ENCODE measurements at regions not wholly inside any gene's neighbourhood (a gene's known extent, or its start where the extent isn't known, plus 50 kb on each side); places are given as distances from the start of the nearest gene placed in this dataset.

DNA sequence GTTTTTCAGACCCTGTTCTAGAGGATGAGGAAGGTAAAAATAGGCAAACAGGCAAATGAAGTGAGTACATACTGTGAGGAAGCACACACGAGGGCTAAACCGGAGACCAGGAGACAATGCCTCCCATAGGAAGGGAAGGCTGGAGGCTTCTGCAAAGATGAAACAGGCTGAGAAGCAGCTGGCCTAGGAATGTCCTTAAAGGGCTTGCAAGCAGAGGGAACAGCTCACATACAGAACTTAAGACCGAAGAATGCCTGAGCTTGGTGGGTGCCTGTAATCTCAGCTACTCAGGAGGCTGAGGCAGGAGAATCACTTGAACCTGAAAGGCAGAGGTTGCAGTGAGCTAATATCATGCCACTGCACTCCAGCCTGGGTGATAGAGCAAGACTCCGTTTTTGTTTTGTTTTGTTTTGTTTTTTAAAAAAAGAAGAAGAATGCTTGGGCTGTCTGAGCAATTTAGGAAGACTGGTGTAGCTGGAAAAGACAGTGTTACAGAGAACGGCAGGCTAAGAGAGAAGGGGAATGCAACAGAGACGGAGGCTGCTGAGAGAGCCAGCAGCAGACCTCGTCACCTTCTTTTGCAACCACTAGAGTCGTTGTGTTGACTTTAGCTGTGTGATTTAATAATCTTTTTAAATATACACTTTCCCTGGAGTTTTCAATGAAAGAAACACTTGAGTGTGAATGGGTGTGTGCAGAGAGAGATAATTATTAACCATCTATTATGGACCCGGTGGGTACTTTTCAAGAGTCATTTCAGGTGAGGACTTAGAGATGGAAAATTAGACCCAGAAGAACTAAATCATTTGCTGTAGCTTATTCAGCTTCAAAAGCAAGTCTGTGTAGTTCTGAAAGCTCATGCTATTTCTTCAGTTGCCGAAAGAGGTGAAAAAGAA is 232.8 kb downstream of the GALR1 start:
- TF ChIP-seq, protein P1, sequence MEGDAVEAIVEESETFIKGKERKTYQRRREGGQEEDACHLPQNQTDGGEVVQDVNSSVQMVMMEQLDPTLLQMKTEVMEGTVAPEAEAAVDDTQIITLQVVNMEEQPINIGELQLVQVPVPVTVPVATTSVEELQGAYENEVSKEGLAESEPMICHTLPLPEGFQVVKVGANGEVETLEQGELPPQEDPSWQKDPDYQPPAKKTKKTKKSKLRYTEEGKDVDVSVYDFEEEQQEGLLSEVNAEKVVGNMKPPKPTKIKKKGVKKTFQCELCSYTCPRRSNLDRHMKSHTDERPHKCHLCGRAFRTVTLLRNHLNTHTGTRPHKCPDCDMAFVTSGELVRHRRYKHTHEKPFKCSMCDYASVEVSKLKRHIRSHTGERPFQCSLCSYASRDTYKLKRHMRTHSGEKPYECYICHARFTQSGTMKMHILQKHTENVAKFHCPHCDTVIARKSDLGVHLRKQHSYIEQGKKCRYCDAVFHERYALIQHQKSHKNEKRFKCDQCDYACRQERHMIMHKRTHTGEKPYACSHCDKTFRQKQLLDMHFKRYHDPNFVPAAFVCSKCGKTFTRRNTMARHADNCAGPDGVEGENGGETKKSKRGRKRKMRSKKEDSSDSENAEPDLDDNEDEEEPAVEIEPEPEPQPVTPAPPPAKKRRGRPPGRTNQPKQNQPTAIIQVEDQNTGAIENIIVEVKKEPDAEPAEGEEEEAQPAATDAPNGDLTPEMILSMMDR (IDR thresholded peaks at IDR 0.05), result no peak
- DNase-seq (ENCODE audit: low spot score), result no peak
- no peak for ATAC-seq (ENCODE audit: low FRiP score)

DNA sequence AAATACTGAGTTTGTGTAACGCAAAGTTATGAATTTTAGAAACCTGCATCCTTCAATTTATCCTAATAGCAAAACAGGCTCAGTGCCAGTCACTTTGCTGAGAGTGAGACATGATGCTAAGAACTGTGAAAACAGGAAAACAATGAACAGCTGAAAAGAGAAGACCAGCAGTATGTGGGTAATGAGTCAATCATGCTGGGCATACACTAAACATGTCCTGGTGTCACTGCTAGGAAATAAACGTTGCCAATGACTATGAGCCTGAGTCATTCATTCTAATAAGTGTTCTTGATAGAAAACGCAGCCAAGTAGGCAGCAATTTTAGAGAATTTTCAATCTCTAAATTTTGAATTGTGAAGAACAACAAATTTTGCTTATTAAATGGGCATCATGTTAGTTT is 237.3 kb downstream of the GALR1 start:
- ATAC-seq (ENCODE audit: low FRiP score) (no peak), DNase-seq (ENCODE audit: low spot score) (no peak)
- TF ChIP-seq, protein P1 (IDR thresholded peaks at IDR 0.05), result no peak

DNA sequence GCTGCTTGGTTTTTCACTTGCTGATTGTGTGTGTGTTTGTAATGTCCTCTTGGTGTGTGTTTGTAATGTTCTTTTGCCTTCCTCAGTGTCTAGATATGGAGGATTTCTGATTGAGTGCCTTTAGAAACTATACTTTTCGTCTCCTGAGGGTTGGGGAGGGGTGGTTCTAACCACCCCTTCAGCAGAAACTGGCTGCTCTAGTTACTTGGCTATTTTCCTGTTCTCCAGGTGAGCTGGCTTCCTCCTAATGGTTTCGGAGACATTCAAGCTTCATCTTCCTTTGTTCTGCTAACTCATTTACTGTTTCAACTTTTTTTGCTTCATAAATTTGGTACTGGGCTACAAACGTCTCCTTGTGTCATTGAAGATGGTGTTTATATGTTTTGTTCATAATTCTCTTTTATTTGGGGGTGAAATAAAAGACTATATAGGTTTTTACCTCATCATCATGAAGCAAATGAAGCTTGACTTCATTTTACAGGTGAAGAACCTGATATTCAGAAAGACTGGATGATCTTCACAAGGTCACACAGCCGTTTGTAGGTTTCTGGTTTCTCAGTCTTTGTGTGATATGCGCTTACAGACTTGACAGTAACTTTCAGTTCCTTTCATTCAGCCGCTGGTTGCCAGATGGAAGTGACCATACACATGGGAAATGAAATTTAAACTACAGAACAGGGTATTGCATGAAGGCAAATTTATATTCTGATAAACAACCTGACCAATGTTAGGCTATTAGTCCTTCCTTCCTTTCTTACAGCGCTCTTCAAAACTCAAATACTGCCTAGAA is 238.5 kb downstream of the GALR1 start:
- DNase-seq (ENCODE audit: low spot score) (no peak), ATAC-seq (ENCODE audit: low FRiP score) (no peak)
- TF ChIP-seq, protein P1 (IDR thresholded peaks at IDR 0.05), result no peak

DNA sequence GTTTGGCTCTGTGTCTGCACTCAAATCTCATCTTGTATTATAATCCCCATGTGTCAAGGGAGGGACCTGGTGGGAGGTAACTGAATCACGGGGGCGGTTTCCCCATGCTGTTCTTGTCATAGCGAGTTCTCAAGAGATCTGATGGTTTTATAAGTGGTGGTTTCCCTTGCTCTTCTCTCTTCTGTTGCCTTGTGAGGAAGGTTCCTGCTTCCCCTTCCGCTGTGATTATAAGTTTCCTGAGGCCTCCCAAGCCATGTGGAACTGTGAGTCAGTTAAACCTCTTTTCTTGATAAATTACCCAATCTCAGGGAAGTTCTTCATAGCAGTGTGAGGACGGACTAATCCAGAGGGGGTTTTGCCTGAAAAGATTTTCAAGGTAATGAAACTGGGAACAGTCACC is 245.4 kb downstream of the GALR1 start:
- no peak for DNase-seq (ENCODE audit: low spot score)
- TF ChIP-seq, protein P1 (IDR thresholded peaks at IDR 0.05), result no peak
- ATAC-seq (ENCODE audit: low FRiP score), result no peak

DNA sequence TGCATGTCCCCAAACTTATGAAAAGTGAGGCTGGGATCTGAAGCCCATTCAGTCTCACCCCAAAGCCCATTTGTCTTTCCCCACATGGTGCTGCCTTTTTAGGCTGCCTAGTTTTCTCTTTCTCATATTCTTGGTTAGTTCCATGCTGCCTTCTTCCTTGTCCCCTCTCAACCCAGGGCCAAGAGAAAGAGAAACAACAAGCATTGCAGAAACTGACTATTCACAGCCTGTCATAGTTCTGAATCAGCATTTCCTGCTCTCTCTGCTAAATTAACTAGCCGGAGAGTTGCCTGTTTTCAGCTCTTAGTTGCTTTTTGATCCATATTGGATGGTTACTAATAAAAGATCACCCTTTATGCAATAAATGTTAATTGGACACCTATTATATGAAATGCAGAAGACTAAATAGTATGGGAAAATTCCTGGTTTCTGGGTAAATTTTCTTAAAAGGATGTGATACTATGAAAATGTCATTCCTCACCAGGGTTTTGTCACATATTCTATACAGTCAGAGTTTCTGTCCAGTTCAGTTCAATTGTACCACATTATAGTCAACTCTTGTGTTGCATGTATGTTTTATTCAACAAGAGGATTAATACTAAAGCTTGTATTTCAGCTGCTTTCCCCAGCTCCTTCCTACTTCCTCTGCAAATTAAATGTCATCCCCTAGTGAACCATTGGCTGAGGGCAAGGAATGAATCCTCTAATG is 246.5 kb downstream of the GALR1 start:
- no peak for DNase-seq (ENCODE audit: low spot score)
- no peak for ATAC-seq (ENCODE audit: low FRiP score)
- TF ChIP-seq, protein P1 (IDR thresholded peaks at IDR 0.05), result no peak

DNA sequence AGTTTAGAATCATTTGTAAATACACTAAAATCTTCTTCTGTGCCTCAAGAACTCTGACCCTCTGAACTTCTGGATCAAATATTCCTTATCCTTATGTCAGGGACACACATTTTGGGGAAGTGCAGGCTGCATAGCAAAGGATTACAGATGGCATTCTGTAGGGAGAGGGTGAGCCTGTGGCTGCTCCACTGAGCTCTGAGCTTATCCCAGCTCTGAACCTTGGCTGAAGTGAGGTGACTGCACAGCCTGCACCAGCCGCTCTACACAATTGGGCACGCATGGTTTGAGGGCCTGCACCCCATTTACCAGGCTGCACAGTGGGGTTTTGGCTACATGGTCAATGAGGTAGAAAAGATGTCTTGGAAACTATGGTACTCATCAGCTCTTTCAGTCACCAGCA is 251.6 kb downstream of the GALR1 start:
- TF ChIP-seq, protein P1 (IDR thresholded peaks at IDR 0.05), result no peak
- no peak for DNase-seq (ENCODE audit: low spot score)
- no peak for ATAC-seq (ENCODE audit: low FRiP score)

Measured in omental fat pad (tissue), 3 donors.